ENCODE measurements at regions not wholly inside any gene's neighbourhood (a gene's known extent, or its start where the extent isn't known, plus 50 kb on each side); places are given as distances from the start of the nearest gene placed in this dataset.

- H3K4me1 Mint-ChIP-seq = no peaks in the 10 kb centered on the region; the same call in 2 of the 3 replicates
- no peaks in the 10 kb centered on the region; the same call in 2 of the 3 replicates for H3K9me3 Mint-ChIP-seq
- no peak overlapping the region for H3K4me2 ChIP-seq
- H4K20me1 ChIP-seq (replicated peaks; ENCODE audit: insufficient read depth) = no peaks in the 10 kb centered on the region
- no peak overlapping the region for H3K4me3 ChIP-seq
- ATAC-seq (no peak), DNase-seq (ENCODE audit: low spot score) (no peak)
- no peaks in the 10 kb centered on the region for H3K79me2 ChIP-seq (replicated peaks; ENCODE audit: insufficient read depth)
- no peaks in the 10 kb centered on the region for H3K4me1 ChIP-seq (ENCODE audit: insufficient read depth)
- no peaks in the 10 kb centered on the region for H3F3A ChIP-seq (replicated peaks; ENCODE audit: low read depth)
- H3K27ac Mint-ChIP-seq = no peak overlapping the region
- no peaks in the 10 kb centered on the region for H3K36me3 ChIP-seq (ENCODE audit: insufficient read depth)
- TF ChIP-seq ZNF462 (CRISPR knock-in tag; IDR thresholded peaks at IDR 0.05) (no peak), ZNF114 (CRISPR knock-in tag; IDR thresholded peaks at IDR 0.05) (no peak), STAT1 (IDR thresholded peaks at IDR 0.05; ENCODE audit: unreplicated experiment) (no peak), EZH2 (IDR thresholded peaks at IDR 0.05; ENCODE audit: low read depth, unreplicated experiment) (no peak)
- TF ChIP-seq, protein P1, sequence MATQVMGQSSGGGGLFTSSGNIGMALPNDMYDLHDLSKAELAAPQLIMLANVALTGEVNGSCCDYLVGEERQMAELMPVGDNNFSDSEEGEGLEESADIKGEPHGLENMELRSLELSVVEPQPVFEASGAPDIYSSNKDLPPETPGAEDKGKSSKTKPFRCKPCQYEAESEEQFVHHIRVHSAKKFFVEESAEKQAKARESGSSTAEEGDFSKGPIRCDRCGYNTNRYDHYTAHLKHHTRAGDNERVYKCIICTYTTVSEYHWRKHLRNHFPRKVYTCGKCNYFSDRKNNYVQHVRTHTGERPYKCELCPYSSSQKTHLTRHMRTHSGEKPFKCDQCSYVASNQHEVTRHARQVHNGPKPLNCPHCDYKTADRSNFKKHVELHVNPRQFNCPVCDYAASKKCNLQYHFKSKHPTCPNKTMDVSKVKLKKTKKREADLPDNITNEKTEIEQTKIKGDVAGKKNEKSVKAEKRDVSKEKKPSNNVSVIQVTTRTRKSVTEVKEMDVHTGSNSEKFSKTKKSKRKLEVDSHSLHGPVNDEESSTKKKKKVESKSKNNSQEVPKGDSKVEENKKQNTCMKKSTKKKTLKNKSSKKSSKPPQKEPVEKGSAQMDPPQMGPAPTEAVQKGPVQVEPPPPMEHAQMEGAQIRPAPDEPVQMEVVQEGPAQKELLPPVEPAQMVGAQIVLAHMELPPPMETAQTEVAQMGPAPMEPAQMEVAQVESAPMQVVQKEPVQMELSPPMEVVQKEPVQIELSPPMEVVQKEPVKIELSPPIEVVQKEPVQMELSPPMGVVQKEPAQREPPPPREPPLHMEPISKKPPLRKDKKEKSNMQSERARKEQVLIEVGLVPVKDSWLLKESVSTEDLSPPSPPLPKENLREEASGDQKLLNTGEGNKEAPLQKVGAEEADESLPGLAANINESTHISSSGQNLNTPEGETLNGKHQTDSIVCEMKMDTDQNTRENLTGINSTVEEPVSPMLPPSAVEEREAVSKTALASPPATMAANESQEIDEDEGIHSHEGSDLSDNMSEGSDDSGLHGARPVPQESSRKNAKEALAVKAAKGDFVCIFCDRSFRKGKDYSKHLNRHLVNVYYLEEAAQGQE (IDR thresholded peaks at IDR 0.05; ENCODE audit: unreplicated experiment) = no peak
- no peaks in the 10 kb centered on the region for H3K36me3 Mint-ChIP-seq (ENCODE audit: low read depth)
- H3K27me3 Mint-ChIP-seq (ENCODE audit: insufficient read depth, low read depth, poor library complexity) = no peaks in the 10 kb centered on the region
- H3K9me2 ChIP-seq (ENCODE audit: insufficient read depth) = no peaks in the 10 kb centered on the region
- no peak overlapping the region for H3K27ac ChIP-seq (ENCODE audit: low read depth)
- no peak overlapping the region for H3K4me3 Mint-ChIP-seq
- H2AFZ ChIP-seq = no peak overlapping the region
- no peaks in the 10 kb centered on the region for H3K27me3 ChIP-seq (ENCODE audit: insufficient read depth)
These were observed 1262.6 kb upstream of the SORCS1 start for GRCh38 chr10:108427146-108427545.

Measured in GM23338 (cell line).